NB4 (cell line): ENCODE measurements at regions not wholly inside any gene's neighbourhood (a gene's known extent, or its start where the extent isn't known, plus 50 kb on each side); places are given as distances from the start of the nearest gene placed in this dataset.

Experiments used
- DNase-seq: peaks from one replicate; pipeline ENCODE4 v3.0.0; 2010; ENCODE audit warnings: low read depth
- H3K4me3 ChIP-seq: one replicate; pipeline ENCODE4 v1.5.1; 2011; ENCODE audit warnings: mild to moderate bottlenecking, low read depth, low read length, moderate library complexity
- MYC ChIP-seq: IDR thresholded peaks from 2 replicates; pipeline ENCODE4 v1.6.1; 2011; ENCODE audit warnings: low read depth, low read length
- POLR2A ChIP-seq: IDR thresholded peaks from 2 replicates; pipeline ENCODE4 v1.6.1; 2011; ENCODE audit warnings: mild to moderate bottlenecking; ENCODE audit not compliant: insufficient read length; ENCODE audit errors: extremely low read depth
- TF ChIP-seq, protein P1 (sequence below): IDR thresholded peaks from one replicate; pipeline ENCODE4 v1.5.1; 2012; ENCODE audit warnings: low read depth, low read length
- TF ChIP-seq, protein P2 (sequence below): IDR thresholded peaks from 2 replicates; pipeline ENCODE4 v1.6.1; 2011; ENCODE audit warnings: low read depth, low read length

DNA sequence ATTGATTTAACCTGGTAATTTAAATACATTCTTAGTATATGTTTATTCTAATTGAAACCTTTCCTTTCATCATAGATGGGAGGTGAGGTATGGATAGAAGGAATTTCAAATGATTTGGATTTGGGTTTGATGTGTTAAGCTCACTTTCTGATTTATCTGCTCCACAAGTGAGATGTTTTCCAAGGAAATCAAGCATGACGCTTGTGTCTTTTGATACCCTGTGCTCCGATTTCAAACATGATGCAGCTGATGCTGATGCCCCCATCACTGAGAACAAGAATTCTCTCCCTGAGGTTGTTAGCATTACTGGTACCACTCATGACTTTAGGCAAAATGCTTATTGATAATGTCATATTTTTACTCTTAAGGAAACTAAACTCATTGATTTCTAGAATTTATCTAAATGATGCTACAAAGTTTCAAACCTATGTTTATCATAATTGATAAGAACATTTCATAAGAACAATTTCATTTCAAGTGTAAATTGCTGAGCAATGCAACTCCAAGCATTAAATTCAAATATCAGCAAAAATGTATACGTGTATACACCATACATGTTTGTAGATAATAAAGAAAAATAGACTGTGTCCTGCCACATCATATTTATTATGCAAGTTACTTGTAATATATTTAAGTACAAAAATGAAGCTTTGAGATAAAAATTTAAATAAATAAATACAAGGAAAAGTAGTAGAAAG lies 75.5 kb upstream of the LRIG3 start:
- H3K4me3 ChIP-seq: no peak overlapping the region
- DNase-seq: no peak
- TF ChIP-seq, protein P1, sequence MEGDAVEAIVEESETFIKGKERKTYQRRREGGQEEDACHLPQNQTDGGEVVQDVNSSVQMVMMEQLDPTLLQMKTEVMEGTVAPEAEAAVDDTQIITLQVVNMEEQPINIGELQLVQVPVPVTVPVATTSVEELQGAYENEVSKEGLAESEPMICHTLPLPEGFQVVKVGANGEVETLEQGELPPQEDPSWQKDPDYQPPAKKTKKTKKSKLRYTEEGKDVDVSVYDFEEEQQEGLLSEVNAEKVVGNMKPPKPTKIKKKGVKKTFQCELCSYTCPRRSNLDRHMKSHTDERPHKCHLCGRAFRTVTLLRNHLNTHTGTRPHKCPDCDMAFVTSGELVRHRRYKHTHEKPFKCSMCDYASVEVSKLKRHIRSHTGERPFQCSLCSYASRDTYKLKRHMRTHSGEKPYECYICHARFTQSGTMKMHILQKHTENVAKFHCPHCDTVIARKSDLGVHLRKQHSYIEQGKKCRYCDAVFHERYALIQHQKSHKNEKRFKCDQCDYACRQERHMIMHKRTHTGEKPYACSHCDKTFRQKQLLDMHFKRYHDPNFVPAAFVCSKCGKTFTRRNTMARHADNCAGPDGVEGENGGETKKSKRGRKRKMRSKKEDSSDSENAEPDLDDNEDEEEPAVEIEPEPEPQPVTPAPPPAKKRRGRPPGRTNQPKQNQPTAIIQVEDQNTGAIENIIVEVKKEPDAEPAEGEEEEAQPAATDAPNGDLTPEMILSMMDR: no peak
- TF ChIP-seq MYC: no peak
- TF ChIP-seq, protein P2, sequence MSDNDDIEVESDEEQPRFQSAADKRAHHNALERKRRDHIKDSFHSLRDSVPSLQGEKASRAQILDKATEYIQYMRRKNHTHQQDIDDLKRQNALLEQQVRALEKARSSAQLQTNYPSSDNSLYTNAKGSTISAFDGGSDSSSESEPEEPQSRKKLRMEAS: no peak

DNA sequence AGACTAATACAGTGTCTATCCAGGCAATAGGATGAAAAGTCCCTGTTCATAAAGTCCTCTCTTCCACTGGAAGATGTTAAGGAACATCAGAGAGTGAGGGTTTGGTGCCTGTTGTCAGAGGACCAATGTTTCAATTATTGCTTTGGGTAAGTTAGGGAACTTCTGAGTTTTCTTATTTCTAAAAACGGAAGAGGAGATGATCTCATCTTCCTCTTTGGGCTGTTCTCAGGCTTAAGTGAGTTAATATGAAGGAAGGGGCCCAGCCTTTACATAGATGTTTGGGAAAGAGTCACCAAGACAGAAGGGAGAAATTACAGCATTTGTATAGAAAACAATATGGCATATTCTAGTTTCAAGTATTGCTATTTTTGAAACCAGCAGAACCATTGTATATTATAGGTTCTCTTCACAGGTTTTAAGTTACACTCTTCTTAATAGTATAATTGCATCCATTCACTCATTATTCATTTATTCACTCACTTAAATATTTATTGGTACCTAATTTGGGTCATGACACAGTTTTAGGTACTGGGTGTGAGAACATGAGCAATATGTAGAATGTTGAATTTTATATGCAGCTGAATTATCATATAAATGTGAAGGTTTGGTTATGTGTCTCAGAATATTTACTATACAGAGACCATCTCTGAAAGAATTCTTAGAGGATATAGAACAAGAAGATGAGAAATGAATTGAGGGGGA lies 68.5 kb upstream of the LRIG3 start:
- no peak for DNase-seq

DNA sequence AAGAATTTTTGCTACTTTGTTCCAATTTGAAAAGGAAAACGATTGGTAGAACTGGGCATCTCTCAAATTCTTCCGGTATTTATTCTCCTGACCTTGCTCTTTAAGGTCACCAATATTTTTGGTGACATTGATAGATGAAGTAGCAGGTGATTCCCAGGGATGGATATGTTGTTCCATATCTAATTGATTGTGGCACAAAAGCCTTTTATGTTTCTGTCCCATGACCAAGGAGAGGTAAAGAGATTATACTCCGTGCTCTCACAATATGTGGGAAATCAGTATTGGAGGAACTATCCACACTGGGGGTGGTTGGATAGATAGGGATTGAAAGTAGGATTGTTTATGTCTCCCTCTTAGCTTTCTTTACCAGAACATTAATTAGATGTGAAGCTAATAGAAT lies 61.7 kb upstream of the LRIG3 start:
- DNase-seq: no peak
- TF ChIP-seq POLR2A (no peak), MYC (no peak)
- TF ChIP-seq, protein P2: no peak
- TF ChIP-seq, protein P1: no peak
- H3K4me3 ChIP-seq: no peak overlapping the region

More for the DNA sequence above, 68.5 kb upstream of the LRIG3 start:
- TF ChIP-seq, protein P1: no peak
- TF ChIP-seq MYC: no peak
- H3K4me3 ChIP-seq: no peak overlapping the region

DNA sequence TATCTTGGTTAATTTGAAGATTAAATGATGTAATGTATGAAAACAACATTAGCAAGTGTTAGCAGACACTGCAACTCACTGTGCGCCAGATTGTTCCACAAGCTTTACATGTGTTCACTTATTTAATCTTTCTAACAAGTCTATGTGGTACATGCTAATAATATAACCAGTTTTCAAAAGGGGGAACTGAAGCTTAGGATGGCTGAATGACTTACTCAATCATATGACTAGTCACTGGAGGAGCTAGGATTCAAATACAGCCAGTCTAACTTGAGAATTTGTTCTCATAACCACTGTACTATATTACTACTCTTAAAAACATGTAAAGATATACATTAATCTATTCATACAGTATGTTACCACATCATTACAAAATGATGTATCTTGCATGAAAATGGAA lies 60.5 kb upstream of the LRIG3 start:
- TF ChIP-seq, protein P1: no peak
- TF ChIP-seq, protein P2: no peak
- TF ChIP-seq POLR2A (no peak), MYC (no peak)
- no peak for DNase-seq
- no peak overlapping the region for H3K4me3 ChIP-seq

DNA sequence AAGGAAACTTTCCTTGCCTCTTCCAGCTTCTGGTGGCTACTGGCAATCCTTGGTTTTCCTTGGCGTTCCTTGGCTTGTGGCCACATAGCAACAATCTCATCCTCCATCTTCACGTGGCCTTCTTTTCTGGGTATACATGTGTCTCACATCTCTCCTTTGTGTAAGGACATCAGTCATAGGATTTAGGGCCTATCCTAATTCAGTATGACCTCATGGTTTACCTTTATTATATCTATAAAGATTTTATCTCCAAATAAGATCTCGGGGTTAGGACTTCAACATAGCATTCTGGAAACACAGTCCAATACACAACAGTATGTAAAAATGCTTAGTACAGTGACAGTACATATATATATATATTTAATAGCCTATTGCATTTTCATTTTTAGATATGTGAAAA lies 58.4 kb upstream of the LRIG3 start:
- TF ChIP-seq, protein P2: no peak
- TF ChIP-seq, protein P1: no peak
- TF ChIP-seq MYC: no peak
- no peak for TF ChIP-seq POLR2A
- no peak overlapping the region for H3K4me3 ChIP-seq
- DNase-seq: no peak
